EL (cell line): ENCODE measurements at regions not wholly inside any gene's neighbourhood (a gene's known extent, or its start where the extent isn't known, plus 50 kb on each side); places are given as distances from the start of the nearest gene placed in this dataset.
A peak's percentile ranks its signal among the peaks of the same experiment; 100 is the strongest.

Source experiments
- DNase-seq: peaks from one replicate; pipeline ENCODE4 v3.0.0-alpha.2; 2016

GRCh38 chr12:92614001-92614400 lies 88.8 kb upstream of the PLEKHG7 start:
- DNase-seq, result no peak

GRCh38 chr12:92612611-92613010 lies 90.2 kb upstream of the PLEKHG7 start:
- no peak for DNase-seq

- peak; percentile 54 for DNase-seq
Observed at GRCh38 chr12:92608151-92609091, 94.4 kb upstream of the PLEKHG7 start.

DNA sequence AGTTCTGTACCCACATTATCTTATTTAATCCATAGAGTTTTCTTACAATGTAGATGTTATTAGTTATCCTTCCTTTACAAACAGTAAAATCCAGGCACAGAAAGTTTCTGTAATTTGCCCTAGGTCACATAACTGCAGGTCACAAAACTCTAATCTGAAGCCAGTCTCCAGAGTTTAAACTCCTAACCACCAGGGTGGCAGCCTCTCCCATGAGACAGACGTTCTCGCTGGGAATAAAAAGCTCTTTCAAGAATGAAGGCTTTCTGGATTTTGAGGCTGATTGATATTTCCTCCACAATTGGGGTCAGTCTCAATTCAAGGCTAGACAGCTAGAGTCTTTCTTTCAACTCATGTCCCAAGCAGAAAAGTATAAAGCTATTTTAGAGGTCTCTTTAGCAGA lies 95.8 kb upstream of the PLEKHG7 start:
- DNase-seq, result no peak

DNA sequence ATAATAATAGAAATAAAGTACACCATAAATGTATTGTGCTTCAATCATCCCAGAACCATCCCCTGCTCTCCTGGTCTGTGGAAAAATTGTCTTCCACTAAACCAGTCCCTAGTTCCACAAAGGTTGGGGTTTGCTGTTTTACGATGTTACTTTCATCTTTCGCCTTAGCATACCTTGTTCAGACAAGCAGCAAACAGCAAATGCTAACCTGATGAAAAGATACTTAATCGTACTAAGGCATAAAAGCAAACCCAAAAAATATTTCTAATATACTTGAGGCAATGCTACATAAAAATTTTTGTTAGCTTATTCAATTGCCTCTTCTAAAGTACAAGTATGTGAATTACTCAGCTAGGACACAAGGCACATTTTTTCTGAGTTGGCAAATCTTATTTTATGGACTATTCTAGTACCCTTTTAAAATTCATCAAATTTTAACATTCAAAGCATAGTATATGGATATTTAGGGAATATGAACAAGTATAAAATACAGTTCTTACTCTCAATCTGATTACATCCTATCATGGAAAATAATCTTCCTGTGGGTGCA lies 97.1 kb upstream of the PLEKHG7 start:
- DNase-seq, result no peak

- DNase-seq, result no peak
Observed at GRCh38 chr12:92604786-92605185, 98.0 kb upstream of the PLEKHG7 start.

GRCh38 chr12:92603741-92604432 lies 98.9 kb upstream of the PLEKHG7 start:
- no peak for DNase-seq

DNA sequence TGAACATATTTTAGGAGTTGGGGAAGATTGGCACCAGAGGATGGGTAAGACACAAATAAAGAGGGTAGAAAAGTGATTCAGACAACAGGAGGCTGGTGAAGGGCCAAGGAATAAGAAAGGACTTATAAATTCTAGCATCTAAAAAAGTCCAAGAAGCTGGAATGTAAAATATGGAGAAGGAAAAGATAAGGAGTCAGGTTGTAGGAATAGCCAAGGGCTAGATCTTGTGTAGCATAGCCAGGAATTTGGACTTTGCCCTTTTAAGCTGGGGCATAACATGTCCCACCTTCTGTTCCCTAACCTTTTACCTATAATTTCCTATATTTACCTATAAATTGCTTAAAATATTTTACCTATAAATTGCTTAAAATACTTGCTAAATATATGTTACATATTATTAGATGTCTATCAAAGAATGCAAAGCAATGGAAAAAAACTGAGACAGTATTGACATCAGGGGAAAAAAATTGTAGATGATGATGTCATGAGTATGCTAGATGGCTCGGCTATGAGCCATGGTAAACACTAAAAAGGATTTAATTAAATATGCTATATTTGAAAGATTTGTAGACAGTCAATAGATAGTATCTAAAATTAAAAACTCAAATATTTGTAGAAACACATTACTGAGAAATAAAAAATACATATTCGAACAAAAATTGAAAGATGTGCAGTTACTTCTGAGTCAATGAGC lies 99.7 kb upstream of the PLEKHG7 start:
- DNase-seq, result peak; percentile 48

- peak; percentile 90 for DNase-seq
Observed at GRCh38 chr12:92602476-92602875, 100.3 kb upstream of the PLEKHG7 start.

GRCh38 chr12:92601680-92602079 lies 101.1 kb upstream of the PLEKHG7 start:
- DNase-seq, result no peak

- no peak for DNase-seq
Observed at GRCh38 chr12:92601176-92601575, 101.6 kb upstream of the PLEKHG7 start.

GRCh38 chr12:92600052-92600451 lies 102.7 kb upstream of the PLEKHG7 start:
- no peak for DNase-seq

- DNase-seq, result peak; percentile 63
Observed at GRCh38 chr12:92597997-92598396, 104.8 kb upstream of the PLEKHG7 start.

GRCh38 chr12:92597118-92597517 lies 105.7 kb upstream of the PLEKHG7 start:
- no peak for DNase-seq

DNA sequence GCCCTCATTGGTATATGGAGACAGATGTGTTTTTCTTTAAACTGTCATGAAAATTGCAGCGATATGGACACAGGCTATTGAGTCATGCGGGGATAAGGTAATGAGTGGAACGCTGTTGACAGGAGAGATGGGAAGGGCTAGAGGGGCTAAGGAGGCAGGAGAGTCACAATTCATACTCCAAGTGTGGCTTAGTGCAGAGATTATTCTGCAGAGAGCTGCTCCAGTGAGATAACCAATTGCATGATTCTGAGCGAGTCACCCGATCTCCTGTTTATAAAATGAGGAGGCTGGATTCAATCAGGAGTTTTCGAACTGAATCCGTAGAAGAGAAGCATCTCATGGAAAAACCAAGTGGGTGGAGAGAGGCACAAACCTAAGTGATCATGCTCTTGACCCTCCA lies 106.4 kb upstream of the PLEKHG7 start:
- peak; percentile 38 for DNase-seq

DNA sequence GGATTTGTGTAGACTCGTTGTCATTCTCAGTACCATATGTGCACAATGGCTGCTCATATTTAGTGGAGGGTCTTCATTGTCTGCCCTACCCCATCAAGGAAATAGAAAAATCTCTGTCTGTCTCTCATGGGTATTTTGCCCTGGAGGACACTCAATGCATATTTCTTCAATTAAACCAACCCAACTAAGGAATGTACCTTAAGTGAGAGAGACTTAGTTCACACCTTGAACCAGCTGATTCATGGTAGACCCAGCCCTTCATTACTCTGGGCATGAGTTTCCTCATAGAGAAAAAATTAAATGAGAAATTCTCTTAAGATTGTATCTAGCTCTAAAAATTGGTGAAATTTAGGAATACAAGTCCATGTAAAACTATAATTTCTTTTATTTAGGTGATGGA lies 107.1 kb upstream of the PLEKHG7 start:
- DNase-seq, result no peak

DNA sequence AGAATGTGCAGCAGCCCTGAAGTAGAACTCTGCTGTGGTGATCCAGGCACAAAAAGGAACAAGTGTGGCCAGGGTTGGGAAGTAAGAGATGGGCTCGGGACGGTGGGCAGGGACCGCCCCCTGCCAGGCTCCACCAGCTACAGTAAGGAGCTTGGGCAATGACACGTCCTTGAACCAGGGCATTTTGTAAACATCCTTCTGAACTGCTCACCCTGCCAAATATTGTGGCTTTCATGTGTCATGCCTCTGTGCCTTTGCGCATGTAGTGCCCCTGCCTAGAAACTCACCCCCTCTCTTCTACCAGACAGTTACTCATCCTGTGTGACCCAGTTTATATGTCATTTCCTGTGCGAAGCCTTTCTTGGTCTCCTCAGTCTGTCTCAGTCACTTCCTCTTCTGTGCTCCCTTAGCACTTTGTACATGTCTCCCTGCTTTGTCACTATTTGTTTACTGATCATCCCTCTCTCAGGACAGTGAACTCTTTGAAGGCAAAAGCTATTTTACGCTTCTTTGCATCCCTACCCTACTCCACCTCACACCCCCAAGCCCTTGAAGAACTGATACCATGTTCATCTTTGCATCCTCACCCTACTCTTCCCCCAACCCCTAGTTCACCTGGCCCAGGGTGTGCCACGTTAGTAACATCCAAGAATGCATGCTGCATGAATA lies 108.9 kb upstream of the PLEKHG7 start:
- DNase-seq, result peak; percentile 93

DNA sequence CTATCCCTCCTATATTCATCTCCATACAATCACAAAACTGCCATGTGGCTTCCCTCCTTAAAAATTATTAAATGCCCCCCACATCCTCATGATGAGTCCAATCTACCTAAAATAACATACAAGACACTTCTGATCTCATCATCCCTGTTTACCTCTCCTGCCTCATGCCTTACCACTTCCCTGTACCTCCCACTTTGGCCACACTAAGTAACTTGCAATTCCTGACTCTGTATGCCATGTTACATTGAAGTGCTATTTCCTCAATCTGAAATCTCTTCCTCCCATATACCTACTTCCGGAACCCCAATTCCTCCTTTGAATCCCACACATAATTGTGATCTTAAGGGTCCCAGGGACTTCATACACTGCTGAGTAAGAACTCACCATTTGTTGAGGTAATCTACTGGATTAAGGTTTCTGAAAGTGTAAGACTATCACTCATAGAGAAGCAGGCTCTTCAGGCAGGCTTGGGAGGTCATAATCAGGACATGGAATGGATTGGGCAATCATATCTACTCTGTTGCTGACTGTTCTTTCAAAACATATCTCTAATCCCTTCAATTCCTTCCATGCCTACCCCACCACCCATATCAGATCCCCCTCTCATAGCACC lies 117.6 kb upstream of the PLEKHG7 start:
- DNase-seq, result no peak

DNA sequence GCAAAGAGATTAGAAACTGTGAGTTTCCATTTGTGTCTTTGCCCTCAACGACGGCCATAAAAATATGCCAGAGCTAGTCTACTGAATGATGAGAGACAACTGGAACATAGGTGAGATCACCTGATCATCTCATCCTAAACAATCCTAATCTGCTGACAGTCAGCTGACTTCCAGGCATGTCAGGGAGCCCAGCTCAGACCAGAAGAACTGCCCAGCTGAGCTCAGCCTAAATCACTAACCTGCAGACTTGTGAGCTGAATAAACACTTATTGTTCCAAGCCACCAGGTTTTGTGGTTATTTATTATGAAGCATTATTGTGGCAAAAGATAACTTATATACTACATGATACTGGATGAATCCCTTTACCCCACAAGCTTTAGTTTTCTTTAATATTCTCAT lies 118.9 kb upstream of the PLEKHG7 start:
- no peak for DNase-seq

DNA sequence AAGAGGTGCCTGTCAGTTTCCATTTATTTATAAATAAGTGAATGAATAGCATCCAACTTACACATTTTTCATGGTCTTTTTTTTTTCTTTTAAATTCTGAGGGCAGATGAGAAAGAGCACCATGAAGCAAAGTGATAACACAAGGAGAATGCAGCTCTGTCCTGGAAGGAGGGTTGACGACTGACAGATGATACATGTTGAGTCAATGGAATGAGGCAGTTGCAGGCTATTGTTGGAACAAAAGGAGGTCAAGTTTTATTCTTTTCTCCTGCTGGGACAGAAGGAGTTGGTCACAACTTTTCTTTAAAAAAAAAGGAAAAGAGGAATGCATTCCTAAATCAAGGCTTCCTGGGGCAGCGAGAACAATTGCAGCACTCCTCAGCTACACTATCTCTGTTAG lies 119.9 kb upstream of the PLEKHG7 start:
- no peak for DNase-seq

GRCh38 chr12:92582475-92582874 lies 120.3 kb upstream of the PLEKHG7 start:
- DNase-seq, result no peak

DNA sequence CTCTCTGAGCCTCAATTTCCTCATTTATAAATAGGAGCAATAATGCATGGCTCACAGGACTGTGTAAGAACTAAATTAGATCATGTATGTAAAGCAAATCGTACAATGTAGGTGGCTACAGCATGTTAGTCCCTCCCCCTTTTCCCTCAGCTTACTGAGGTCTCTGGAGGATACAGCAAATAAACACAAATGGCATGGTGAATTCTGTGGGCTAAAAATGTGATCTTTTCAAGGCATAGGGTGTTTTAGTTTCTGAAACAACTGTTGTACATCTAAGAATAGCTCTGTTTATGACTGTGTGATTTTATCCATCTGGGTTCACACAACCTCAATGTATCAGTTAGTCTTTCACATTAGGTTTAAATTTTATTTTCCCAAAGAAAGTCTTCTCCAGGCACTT lies 121.2 kb upstream of the PLEKHG7 start:
- DNase-seq, result no peak
